B cell (primary cell): ENCODE measurements at regions not wholly inside any gene's neighbourhood (a gene's known extent, or its start where the extent isn't known, plus 50 kb on each side); places are given as distances from the start of the nearest gene placed in this dataset.

Source experiments
- ATAC-seq: fragments of 200-7000 bp; cut with Tn5 transposase; one replicate; pipeline ENCODE4 v1.10.0; 2021; ENCODE audit warnings: low read depth, mild to moderate bottlenecking, moderate number of reproducible peaks, moderate library complexity
- CTCF ChIA-PET: fragments of 350-600 bp; sonication (Branson Sonifier 250); formaldehyde crosslinking; loops from one replicate; lab custom pipeline; 2021; ENCODE audit warnings: antibody characterized with exemption, inconsistent platforms; lab: Charles Lee
- POLR2A ChIA-PET: fragments of 350-600 bp; sonication (Branson Sonifier 250); formaldehyde crosslinking; loops from one replicate; lab custom pipeline; 2021; ENCODE audit warnings: antibody characterized with exemption; lab: Charles Lee
- DNase-seq: peaks from one replicate; pipeline ENCODE4 v3.0.0; 2013
- H2AFZ ChIP-seq: 2 replicates; pipeline ENCODE4 v1.6.1; 2012; ENCODE audit warnings: mild to moderate bottlenecking, low read depth, low read length; ENCODE audit not compliant: insufficient read depth, poor library complexity, severe bottlenecking
- H3K27ac ChIP-seq, 2 donors: 1 replicate in 1 of 2; 2 replicates in 1 of 2; pipeline ENCODE4 v1.5.1; 2012 to 2013; ENCODE audit warnings: low read length in 2 of 2, mild to moderate bottlenecking in 2 of 2, moderate library complexity in 1 of 2
- H3K27me3 ChIP-seq, 4 experiments: fragments of 200-600 bp in 1 of 4; sonication (generic) in 1 of 4; replicated peaks in 1 of 4; 1 replicate in 2 of 4; 2 replicates in 2 of 4; pipeline versions ENCODE4 v1.6.1 to v1.7.0; 2013 to 2016; ENCODE audit warnings: low read length in 3 of 4, mild to moderate bottlenecking in 2 of 4, mixed read lengths in 1 of 4, moderate library complexity in 1 of 4; ENCODE audit not compliant: insufficient read depth in 4 of 4, control insufficient read depth in 3 of 4; ENCODE audit errors: control extremely low read depth in 1 of 4
- H3K36me3 ChIP-seq, 2 experiments: replicated peaks in 1 of 2; 1 replicate in 1 of 2; 2 replicates in 1 of 2; pipeline versions ENCODE4 v1.6.1 to v1.7.1; 2013; ENCODE audit warnings: low read length in 1 of 2; ENCODE audit not compliant: insufficient read depth in 2 of 2, control insufficient read depth in 1 of 2; ENCODE audit errors: control extremely low read depth in 1 of 2, extremely low read depth in 1 of 2
- H3K4me1 ChIP-seq, 2 donors: fragments of 200-600 bp in 1 of 2; sonication (generic) in 1 of 2; 1 replicate in 1 of 2; 2 replicates in 1 of 2; pipeline versions ENCODE4 v1.5.1 to v1.6.1; 2013 to 2017; ENCODE audit warnings: low read length in 2 of 2; ENCODE audit not compliant: control insufficient read depth in 2 of 2, insufficient read depth in 2 of 2
- H3K4me2 ChIP-seq: replicated peaks from 2 replicates; pipeline ENCODE3; 2012; ENCODE audit warnings: mild to moderate bottlenecking, low read depth, low read length; ENCODE audit not compliant: poor library complexity, severe bottlenecking
- H3K4me3 ChIP-seq, 5 experiments: fragments of 200-600 bp in 1 of 5; sonication (generic) in 1 of 5; 1 replicate in 3 of 5; 2 replicates in 2 of 5; pipeline versions ENCODE4 v1.5.1 to v1.7.0; 2011 to 2016; ENCODE audit warnings: low read length in 4 of 5, mild to moderate bottlenecking in 4 of 5, low read depth in 2 of 5, control low read depth in 1 of 5, moderate library complexity in 1 of 5; ENCODE audit not compliant: insufficient read depth in 1 of 5; ENCODE audit errors: control extremely low read depth in 1 of 5, extremely low read depth in 1 of 5
- H3K79me2 ChIP-seq: fragments of 200-600 bp; sonication (generic); one replicate; pipeline ENCODE4 v1.6.0; 2016; ENCODE audit warnings: low read length; ENCODE audit not compliant: control insufficient read depth, insufficient read depth
- H3K9ac ChIP-seq: fragments of 200-600 bp; sonication (generic); 2 replicates; pipeline ENCODE4 v1.6.1; 2017; ENCODE audit warnings: mild to moderate bottlenecking, low read length, moderate library complexity
- H3K9me3 ChIP-seq, 3 donors: one replicate each; pipeline versions ENCODE4 v1.6.1 to v1.7.1; 2013; ENCODE audit warnings: low read length in 2 of 3; ENCODE audit not compliant: control insufficient read depth in 2 of 3, insufficient read depth in 1 of 3; ENCODE audit errors: control extremely low read depth in 1 of 3
- H4K20me1 ChIP-seq: 2 replicates; pipeline ENCODE4 v1.6.0; 2012; ENCODE audit warnings: mild to moderate bottlenecking, low read length; ENCODE audit not compliant: insufficient read depth, control insufficient read depth, poor library complexity, severe bottlenecking
- H3K27ac Mint-ChIP-seq: one replicate; pipeline ENCODE4 v1.8.0; 2021; ENCODE audit warnings: mixed read lengths
- H3K27me3 Mint-ChIP-seq: one replicate; pipeline ENCODE4 v1.8.0; 2021; ENCODE audit warnings: mixed read lengths
- H3K4me1 Mint-ChIP-seq: one replicate; pipeline ENCODE4 v1.8.0; 2021; ENCODE audit warnings: mixed read lengths
- H3K4me3 Mint-ChIP-seq: one replicate; pipeline ENCODE4 v1.8.0; 2021; ENCODE audit warnings: mixed read lengths
- H3K9me3 Mint-ChIP-seq: one replicate; pipeline ENCODE4 v1.8.0; 2022; ENCODE audit warnings: mixed read lengths; ENCODE audit not compliant: insufficient read depth
- CTCF ChIP-seq: fragments of 200-600 bp; IDR thresholded peaks from one replicate; pipeline ENCODE4 v1.8.0; 2022; ENCODE audit warnings: antibody characterized with exemption, mild to moderate bottlenecking
- EZH2 ChIP-seq: IDR thresholded peaks from 2 replicates; pipeline ENCODE4 v1.6.1; 2012; ENCODE audit warnings: borderline replicate concordance, low read depth, mild to moderate bottlenecking, moderate library complexity, low read length; ENCODE audit not compliant: insufficient read depth, poor library complexity, severe bottlenecking
- WGBS: methylation state at CpG from one replicate; pipeline ENCODE4 v1.1.5; 2013; ENCODE audit warnings: missing lambda C conversion rate; ENCODE audit not compliant: insufficient coverage; 5-methylcytosine and 5-hydroxymethylcytosine counted together
- intact Hi-C: fragments of 100-400 bp; cut with micrococcal nuclease; formaldehyde crosslinking; loops from one replicate; pipeline ENCODE4 v1.10.0; 2022

GRCh38 chr6:122068291-122068769, 331.1 kb upstream of the HSF2 start:
- CTCF ChIA-PET, result no interaction called here
- Histone ChIP-seq H3K36me3 (no peaks in the 10 kb centered on the region), H3K27ac (no peak overlapping the region), H3K9me3 (no peaks in the 10 kb centered on the region), H3K4me1 (no peaks in the 10 kb centered on the region), H3K9ac (no peak overlapping the region), H3K27me3 (no peaks in the 10 kb centered on the region), H4K20me1 (no peaks in the 10 kb centered on the region), H3K79me2 (no peaks in the 10 kb centered on the region), H2AFZ (no peak overlapping the region), H3K4me3 (no peak overlapping the region), H3K4me2 (no peak overlapping the region)
- no peaks in the 10 kb centered on the region for H3K27me3 Mint-ChIP-seq
- no peak for ATAC-seq
- no peak for TF ChIP-seq EZH2
- no peak for TF ChIP-seq CTCF
- POLR2A ChIA-PET, result no interaction called here
- no peak for DNase-seq
- H3K4me3 Mint-ChIP-seq, result no peak overlapping the region
- no peak overlapping the region for H3K27ac Mint-ChIP-seq
- no peaks in the 10 kb centered on the region for H3K9me3 Mint-ChIP-seq
- intact Hi-C loops, result no loop called here
- no CpG with 5 or more reads among the region's 3 CpGs for WGBS
- no peaks in the 10 kb centered on the region for H3K4me1 Mint-ChIP-seq

GRCh38 chr6:122069932-122070331, 329.5 kb upstream of the HSF2 start:
- POLR2A ChIA-PET, result no interaction called here
- no peaks in the 10 kb centered on the region for H3K36me3 ChIP-seq
- H3K79me2 ChIP-seq, result no peaks in the 10 kb centered on the region

More at GRCh38 chr6:122069932-122070331, 329.5 kb upstream of the HSF2 start:
- no peaks in the 10 kb centered on the region for H3K9me3 ChIP-seq
- Mint-ChIP-seq H3K4me3 (no peak overlapping the region), H3K27me3 (no peaks in the 10 kb centered on the region), H3K9me3 (no peaks in the 10 kb centered on the region), H3K27ac (no peak overlapping the region), H3K4me1 (no peaks in the 10 kb centered on the region)
- H3K4me2 ChIP-seq, result no peak overlapping the region
- intact Hi-C loops, result no loop called here
- H2AFZ ChIP-seq, result no peak overlapping the region
- ATAC-seq (no peak), DNase-seq (no peak)
- TF ChIP-seq CTCF (no peak), EZH2 (no peak)
- H3K27ac ChIP-seq, result no peak overlapping the region
- no peaks in the 10 kb centered on the region for H3K4me1 ChIP-seq
- H3K4me3 ChIP-seq, result no peak overlapping the region
- WGBS, result no CpG with 5 or more reads among the region's 4 CpGs
- no peaks in the 10 kb centered on the region for H3K27me3 ChIP-seq
- no peak overlapping the region for H3K9ac ChIP-seq
- no peaks in the 10 kb centered on the region for H4K20me1 ChIP-seq
- CTCF ChIA-PET, result no interaction called here
